SU-DHL-6 (cell line): ENCODE measurements at regions not wholly inside any gene's neighbourhood (a gene's known extent, or its start where the extent isn't known, plus 50 kb on each side); places are given as distances from the start of the nearest gene placed in this dataset.

ENCODE experiments used
- CTCF ChIP-seq: fragments of 200-600 bp; sonication (generic); IDR thresholded peaks from one replicate; pipeline ENCODE4 v1.5.1; 2017; ENCODE audit warnings: antibody characterized with exemption, mild to moderate bottlenecking, low read length, moderate library complexity; ENCODE audit not compliant: insufficient read depth, poor library complexity, severe bottlenecking
- EZH2phosphoT487 ChIP-seq: fragments of 200-600 bp; sonication (generic), shearing (Covaris generic); conservative IDR thresholded peaks from 2 replicates; pipeline ENCODE4 v1.6.1; 2018; ENCODE audit warnings: mild to moderate bottlenecking, antibody characterized with exemption, low read length, moderate library complexity, mixed read lengths

GRCh38 chr5:77841616-77842015 lies 65.5 kb upstream of the TBCA start:
- no peak for TF ChIP-seq CTCF
- TF ChIP-seq EZH2phosphoT487: no peak
